ENCODE measurements at regions not wholly inside any gene's neighbourhood (a gene's known extent, or its start where the extent isn't known, plus 50 kb on each side); places are given as distances from the start of the nearest gene placed in this dataset.
"Not testable (repeated sequence)": the region's sequence is repeated elsewhere in the genome, so short reads cannot be mapped to it uniquely, and the experiment has no call there.

DNA sequence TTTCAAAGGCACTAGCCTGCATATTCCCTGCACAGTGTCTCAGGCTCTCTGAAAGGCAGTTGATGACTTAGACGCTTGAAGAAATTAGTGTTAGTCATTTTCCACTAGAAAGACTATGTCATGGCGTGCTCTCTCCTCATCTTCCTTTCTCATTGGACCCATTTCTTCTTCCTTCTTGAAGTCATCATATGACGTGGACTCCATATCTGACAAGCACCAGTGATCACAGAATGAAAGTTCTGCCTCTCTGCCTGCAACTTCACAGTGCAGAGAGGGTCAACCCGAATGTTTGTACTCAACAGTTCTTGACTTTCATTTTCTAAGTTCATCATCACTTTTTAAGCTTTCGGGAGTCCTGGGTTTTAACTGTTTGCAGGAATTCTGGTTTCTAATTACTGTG lies 63.7 kb upstream of the CYRIA start:
- Histone ChIP-seq H3K36me3 (ENCODE audit: insufficient read depth, low read length) (no peaks in the 10 kb centered on the region), H3K27me3 (ENCODE audit: control insufficient read depth in 1 of 2, insufficient read depth in 2 of 2, low read length in 2 of 2) (peaks cover 0 to 4% of the 10 kb centered on the region in 2 experiments), H3K4me3 (ENCODE audit: low read length) (no peak overlapping the region), H3K4me1 (ENCODE audit: insufficient read depth, low read length) (no peaks in the 10 kb centered on the region), H3K27ac (ENCODE audit: low read depth in 1 of 2, low read length in 2 of 2) (no peak overlapping the region), H3K9me3 (ENCODE audit: control insufficient read depth in 1 of 2, insufficient read depth in 1 of 2, low read length in 2 of 2) (peaks cover 0 to 3% of the 10 kb centered on the region in 2 experiments)
- Mint-ChIP-seq H3K4me1 (ENCODE audit: low read depth) (no peaks in the 10 kb centered on the region), H3K4me3 (no peak overlapping the region), H3K36me3 (ENCODE audit: low read depth) (no peaks in the 10 kb centered on the region), H3K27ac (no peak overlapping the region), H3K27me3 (peaks cover 7% of the 10 kb centered on the region), H3K9me3 (no peaks in the 10 kb centered on the region)
- TF ChIP-seq, protein P1, sequence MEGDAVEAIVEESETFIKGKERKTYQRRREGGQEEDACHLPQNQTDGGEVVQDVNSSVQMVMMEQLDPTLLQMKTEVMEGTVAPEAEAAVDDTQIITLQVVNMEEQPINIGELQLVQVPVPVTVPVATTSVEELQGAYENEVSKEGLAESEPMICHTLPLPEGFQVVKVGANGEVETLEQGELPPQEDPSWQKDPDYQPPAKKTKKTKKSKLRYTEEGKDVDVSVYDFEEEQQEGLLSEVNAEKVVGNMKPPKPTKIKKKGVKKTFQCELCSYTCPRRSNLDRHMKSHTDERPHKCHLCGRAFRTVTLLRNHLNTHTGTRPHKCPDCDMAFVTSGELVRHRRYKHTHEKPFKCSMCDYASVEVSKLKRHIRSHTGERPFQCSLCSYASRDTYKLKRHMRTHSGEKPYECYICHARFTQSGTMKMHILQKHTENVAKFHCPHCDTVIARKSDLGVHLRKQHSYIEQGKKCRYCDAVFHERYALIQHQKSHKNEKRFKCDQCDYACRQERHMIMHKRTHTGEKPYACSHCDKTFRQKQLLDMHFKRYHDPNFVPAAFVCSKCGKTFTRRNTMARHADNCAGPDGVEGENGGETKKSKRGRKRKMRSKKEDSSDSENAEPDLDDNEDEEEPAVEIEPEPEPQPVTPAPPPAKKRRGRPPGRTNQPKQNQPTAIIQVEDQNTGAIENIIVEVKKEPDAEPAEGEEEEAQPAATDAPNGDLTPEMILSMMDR (IDR thresholded peaks at IDR 0.05), result no peak
- intact Hi-C loops (cut with DNase I, micrococcal nuclease), result no loop called here
- ChIA-PET CTCF (no interaction called here), POLR2A (no interaction called here)
- ATAC-seq (ENCODE audit: poor library complexity) (no peak), DNase-seq (no peak)

DNA sequence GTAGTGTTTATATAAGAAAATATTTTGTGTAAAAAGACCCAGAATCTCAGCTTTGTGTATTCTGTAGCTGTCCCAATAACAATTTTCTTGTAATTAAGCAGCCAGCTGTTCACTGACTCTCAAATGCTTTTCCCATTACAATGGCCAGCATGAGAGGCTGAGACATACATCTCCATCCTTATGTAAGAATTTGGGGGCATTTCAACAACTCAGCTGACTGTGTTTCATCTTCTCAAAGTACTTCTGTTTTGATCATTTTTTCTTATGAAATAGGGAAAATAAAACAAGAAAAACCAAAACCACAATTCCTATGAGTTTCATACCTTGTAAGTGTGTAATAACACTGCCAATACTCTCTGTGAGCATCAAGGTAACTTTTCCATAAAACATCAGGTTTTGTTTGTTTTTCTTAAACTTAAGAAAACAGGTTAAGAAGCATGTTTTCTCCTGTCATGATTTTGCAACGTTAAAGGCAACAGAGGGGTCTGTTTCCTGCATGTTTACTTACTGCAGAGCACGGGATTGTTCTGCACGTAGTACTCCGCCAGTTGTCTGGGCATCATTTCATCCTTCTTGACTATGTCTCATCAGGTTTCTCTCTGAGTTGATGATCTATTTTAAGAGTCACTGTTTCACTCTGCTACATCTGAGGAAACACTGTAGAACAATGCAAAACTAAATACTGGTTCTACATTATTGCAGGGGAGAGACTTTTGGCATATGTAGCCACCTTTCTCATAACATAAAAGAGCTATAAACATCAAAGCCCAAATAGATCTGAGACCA lies 62.9 kb upstream of the CYRIA start:
- ATAC-seq (ENCODE audit: poor library complexity) (no peak), DNase-seq (no peak)
- H3K9me3 Mint-ChIP-seq, result no peaks in the 10 kb centered on the region
- no peak overlapping the region for H3K27ac Mint-ChIP-seq
- no peak overlapping the region for H3K4me3 Mint-ChIP-seq
- Histone ChIP-seq H3K27ac (ENCODE audit: low read depth in 1 of 2, low read length in 2 of 2) (no peak overlapping the region), H3K27me3 (ENCODE audit: control insufficient read depth in 1 of 2, insufficient read depth in 2 of 2, low read length in 2 of 2) (peaks cover 0 to 2% of the 10 kb centered on the region in 2 experiments), H3K4me3 (ENCODE audit: low read length) (no peak overlapping the region), H3K9me3 (ENCODE audit: control insufficient read depth in 1 of 2, insufficient read depth in 1 of 2, low read length in 2 of 2) (peaks cover 0 to 3% of the 10 kb centered on the region in 2 experiments), H3K36me3 (ENCODE audit: insufficient read depth, low read length) (no peaks in the 10 kb centered on the region), H3K4me1 (ENCODE audit: insufficient read depth, low read length) (no peaks in the 10 kb centered on the region)
- peaks cover 12% of the 10 kb centered on the region for H3K27me3 Mint-ChIP-seq
- ChIA-PET CTCF (no interaction called here), POLR2A (no interaction called here)
- no peaks in the 10 kb centered on the region for H3K36me3 Mint-ChIP-seq (ENCODE audit: low read depth)
- TF ChIP-seq, protein P1 (IDR thresholded peaks at IDR 0.05), result no peak
- intact Hi-C loops (cut with DNase I, micrococcal nuclease), result no loop called here
- no peaks in the 10 kb centered on the region for H3K4me1 Mint-ChIP-seq (ENCODE audit: low read depth)

DNA sequence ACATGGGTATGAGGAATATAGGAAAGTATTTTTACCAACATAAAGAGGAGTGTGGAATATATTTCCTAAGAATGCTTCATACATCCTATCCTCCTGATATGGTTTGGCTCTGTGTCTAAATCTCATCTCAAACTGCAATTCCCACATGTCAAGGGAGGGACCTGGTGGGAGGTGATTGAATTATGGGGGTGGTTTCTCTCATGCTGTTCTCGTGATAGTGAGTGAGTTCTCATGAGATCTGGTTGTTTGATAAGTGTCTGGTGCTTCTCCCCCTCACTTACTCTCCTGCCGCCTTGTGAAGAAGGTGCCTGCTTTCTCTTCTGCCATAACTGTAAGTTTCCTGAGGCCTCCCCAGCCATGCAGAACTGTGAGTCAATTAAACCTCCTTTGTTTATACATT lies 62.2 kb upstream of the CYRIA start:
- H3K4me1 Mint-ChIP-seq (ENCODE audit: low read depth); POLR2A ChIA-PET; CTCF ChIA-PET; H3K9me3 Mint-ChIP-seq; H3K4me3 Mint-ChIP-seq; H3K4me1 ChIP-seq (ENCODE audit: insufficient read depth, low read length); intact Hi-C loops (cut with DNase I, micrococcal nuclease); H3K36me3 Mint-ChIP-seq (ENCODE audit: low read depth); DNase-seq; H3K9me3 ChIP-seq (ENCODE audit: control insufficient read depth in 1 of 2, insufficient read depth in 1 of 2, low read length in 2 of 2); H3K27ac Mint-ChIP-seq; H3K27me3 ChIP-seq (ENCODE audit: control insufficient read depth in 1 of 2, insufficient read depth in 2 of 2, low read length in 2 of 2); ATAC-seq (ENCODE audit: poor library complexity); H3K4me3 ChIP-seq (ENCODE audit: low read length); H3K36me3 ChIP-seq (ENCODE audit: insufficient read depth, low read length); H3K27ac ChIP-seq (ENCODE audit: low read depth in 1 of 2, low read length in 2 of 2): not testable (repeated sequence)
- peaks cover 12% of the 10 kb centered on the region for H3K27me3 Mint-ChIP-seq

DNA sequence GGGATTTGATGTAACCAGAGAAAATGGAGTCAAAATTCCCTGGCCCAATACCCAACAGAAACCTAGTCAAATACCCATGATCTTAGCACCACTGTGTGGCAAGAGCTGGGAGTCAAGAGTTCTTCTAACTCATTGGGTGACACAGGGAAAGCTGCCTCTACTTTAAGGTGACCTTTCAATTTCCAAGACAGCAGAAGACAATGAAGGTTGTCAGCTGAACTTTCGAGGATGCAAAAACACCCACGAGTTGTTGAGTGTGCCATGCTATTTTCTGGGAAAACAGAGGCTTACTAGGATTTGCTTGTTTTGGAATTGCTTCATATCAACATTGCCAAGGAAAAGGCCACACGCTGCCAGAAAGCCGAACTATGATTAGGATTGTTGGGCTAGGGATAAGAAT lies 61.6 kb upstream of the CYRIA start:
- ChIA-PET POLR2A (no interaction called here), CTCF (no interaction called here)
- H3K27ac ChIP-seq (ENCODE audit: low read depth in 1 of 2, low read length in 2 of 2), result no peak overlapping the region
- no peaks in the 10 kb centered on the region for H3K9me3 Mint-ChIP-seq
- no peak for ATAC-seq (ENCODE audit: poor library complexity)
- intact Hi-C loops (cut with DNase I, micrococcal nuclease), result no loop called here
- H3K27me3 ChIP-seq (ENCODE audit: control insufficient read depth in 1 of 2, insufficient read depth in 2 of 2, low read length in 2 of 2), result no peaks in the 10 kb centered on the region
- H3K36me3 Mint-ChIP-seq (ENCODE audit: low read depth), result no peaks in the 10 kb centered on the region
- no peaks in the 10 kb centered on the region for H3K4me1 ChIP-seq (ENCODE audit: insufficient read depth, low read length)
- H3K27me3 Mint-ChIP-seq, result peaks cover 12% of the 10 kb centered on the region
- no peak for DNase-seq
- H3K4me3 ChIP-seq (ENCODE audit: low read length), result no peak overlapping the region
- H3K4me1 Mint-ChIP-seq (ENCODE audit: low read depth), result no peaks in the 10 kb centered on the region
- no peak overlapping the region for H3K27ac Mint-ChIP-seq
- no peak overlapping the region for H3K4me3 Mint-ChIP-seq
- TF ChIP-seq, protein P1 (IDR thresholded peaks at IDR 0.05), result no peak
- no peaks in the 10 kb centered on the region for H3K36me3 ChIP-seq (ENCODE audit: insufficient read depth, low read length)
- H3K9me3 ChIP-seq (ENCODE audit: control insufficient read depth in 1 of 2, insufficient read depth in 1 of 2, low read length in 2 of 2), result no peaks in the 10 kb centered on the region
